ENCODE measurements at regions not wholly inside any gene's neighbourhood (a gene's known extent, or its start where the extent isn't known, plus 50 kb on each side); places are given as distances from the start of the nearest gene placed in this dataset.

GRCh38 chr16:86682219-86682904, 104.0 kb downstream of the FOXL1 start:
- no peak for DNase-seq (ENCODE audit: low read depth in 2 of 2)

DNA sequence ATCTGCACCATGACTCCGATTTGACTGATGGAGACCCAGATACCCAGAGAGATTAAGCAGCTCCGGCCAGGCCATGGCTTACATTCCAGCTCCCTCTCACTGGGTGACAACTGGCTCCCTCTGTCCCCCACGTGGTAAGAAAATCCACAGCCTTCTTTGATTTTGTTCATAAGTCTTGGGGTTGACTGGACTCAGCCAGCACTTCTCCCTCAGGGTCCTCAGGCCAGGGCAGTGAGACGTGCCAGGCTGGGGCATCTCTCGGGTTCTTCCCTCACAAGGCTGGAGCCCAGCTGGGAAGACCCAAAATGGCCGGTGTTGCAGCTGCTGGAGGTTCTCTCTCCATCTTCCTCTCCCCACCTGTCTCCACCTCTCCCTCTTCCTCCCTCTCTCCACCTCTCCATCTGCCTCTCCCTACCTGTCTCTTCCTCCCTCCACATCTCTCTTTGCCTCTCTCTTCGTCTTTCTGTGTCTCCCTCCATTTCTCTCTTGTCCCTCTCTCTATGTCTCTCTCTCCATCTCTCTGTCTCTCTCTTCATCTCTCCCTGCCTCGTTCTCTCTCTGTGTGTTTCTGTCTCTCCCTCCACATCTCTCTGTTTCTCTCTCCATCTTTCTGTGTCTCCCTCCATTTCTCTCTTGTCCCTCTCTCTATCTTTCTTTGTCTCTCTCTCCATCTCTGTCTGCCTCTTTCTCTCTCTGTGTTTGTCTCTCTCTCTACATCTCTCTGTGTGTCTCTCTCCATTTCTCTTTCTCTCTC, 105.3 kb downstream of the FOXL1 start:
- DNase-seq (ENCODE audit: low read depth in 2 of 2) = no peak

GRCh38 chr16:86685076-86685475, 106.7 kb downstream of the FOXL1 start:
- DNase-seq (ENCODE audit: low read depth in 2 of 2) = no peak

DNA sequence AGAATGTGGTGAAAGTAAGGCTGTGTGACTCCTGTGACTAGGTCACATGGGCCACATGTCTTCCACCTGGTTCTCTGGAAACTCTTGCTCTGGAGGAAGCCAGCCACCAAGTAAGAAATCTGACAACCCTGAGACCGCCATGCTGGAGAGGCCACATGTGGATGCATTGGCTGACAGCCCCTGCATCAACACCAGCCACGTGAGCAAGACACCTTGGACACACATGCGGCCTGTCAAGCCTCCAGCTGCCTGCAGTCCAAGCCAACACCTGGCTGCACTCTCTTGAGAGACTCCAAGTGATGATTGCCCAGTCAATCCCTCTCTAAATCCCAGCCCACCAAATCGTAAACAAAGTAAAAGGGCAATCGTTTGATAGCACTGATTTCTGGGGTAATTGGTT, 112.6 kb downstream of the FOXL1 start:
- DNase-seq (ENCODE audit: low read depth in 2 of 2) = no peak

GRCh38 chr16:86692426-86692825, 114.1 kb downstream of the FOXL1 start:
- DNase-seq (ENCODE audit: low read depth in 2 of 2) = no peak

DNA sequence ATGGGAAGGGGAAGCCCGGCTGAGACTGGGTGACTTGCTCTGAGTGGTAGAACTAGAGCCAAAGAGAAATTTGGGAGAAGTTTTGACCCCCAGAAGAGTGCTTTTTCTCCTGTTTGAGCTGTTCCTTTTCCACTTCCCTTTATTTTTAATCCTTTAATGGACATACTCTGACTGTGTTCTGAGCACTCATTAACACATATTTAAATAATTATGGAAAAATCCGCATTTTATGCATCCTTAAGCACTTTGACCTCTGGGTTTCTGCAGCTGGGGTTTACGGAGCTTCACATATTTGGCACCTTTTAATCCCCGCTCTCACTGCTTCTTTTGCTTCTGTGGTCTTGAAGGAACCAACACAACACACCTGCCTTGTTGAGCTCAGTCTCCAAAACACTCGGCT, 114.7 kb downstream of the FOXL1 start:
- no peak for DNase-seq (ENCODE audit: low read depth in 2 of 2)

GRCh38 chr16:86697715-86698114, 119.4 kb downstream of the FOXL1 start:
- peak; percentile 45 to 48 for DNase-seq (ENCODE audit: low read depth in 2 of 2)

- no peak for DNase-seq (ENCODE audit: low read depth in 2 of 2)
Measured at GRCh38 chr16:86700046-86700945, 121.9 kb downstream of the FOXL1 start.

- DNase-seq (ENCODE audit: low read depth in 2 of 2) = no peak
Measured at GRCh38 chr16:86701286-86701975, 123.1 kb downstream of the FOXL1 start.

DNA sequence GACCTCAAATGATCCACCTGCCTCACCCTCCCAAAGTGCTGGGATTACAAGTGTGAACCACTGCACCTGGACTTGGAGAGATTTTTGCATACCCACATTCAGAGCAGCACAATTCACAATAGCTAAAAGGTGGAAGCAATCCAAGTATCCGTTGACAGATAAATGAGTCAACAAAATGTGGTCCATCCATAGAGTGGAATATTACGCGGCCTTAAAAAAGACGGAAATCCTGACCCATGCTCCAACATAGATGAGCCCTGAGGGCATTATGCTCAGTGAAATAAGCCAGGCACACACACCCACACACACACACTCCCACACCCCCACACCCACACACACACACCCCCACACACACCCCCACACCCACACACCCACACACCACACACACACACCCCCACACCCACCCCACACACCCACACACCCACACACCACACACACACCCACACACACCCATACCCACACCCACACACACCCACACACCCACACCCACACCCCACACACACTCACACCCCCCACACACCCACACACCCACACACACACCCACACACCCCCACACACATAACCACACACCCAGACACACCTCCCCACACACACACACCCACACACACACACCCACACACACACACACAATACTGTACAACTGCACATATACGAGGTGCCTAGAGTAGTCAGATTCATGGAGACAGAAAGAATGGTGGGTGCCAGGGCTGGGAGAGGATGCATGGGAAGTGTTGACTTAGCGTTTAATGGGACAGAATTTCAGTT, 124.7 kb downstream of the FOXL1 start:
- no peak for DNase-seq (ENCODE audit: low read depth in 2 of 2)

GRCh38 chr16:86704516-86704915, 126.2 kb downstream of the FOXL1 start:
- no peak for DNase-seq (ENCODE audit: low read depth in 2 of 2)

DNA sequence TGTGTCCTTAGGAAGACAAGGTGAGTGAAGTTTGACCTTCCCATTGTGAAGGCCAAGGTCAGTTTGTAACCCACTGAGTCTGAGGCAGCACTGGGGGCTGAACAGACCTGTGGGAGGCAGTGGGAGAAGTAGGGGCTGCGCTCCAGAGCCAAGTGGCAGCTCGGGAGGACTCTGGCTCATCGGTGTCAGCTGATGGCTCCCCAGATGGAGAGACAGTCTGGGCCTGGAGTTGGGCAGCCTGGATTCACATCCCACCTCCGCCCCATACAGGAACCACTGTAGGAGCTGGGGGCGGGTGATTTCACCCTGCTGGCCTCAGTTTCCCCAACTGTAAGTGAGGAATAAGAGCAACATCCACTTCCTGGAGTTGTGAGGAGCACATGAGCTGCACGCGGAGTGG, 128.4 kb downstream of the FOXL1 start:
- DNase-seq (ENCODE audit: low read depth in 2 of 2) = no peak

DNA sequence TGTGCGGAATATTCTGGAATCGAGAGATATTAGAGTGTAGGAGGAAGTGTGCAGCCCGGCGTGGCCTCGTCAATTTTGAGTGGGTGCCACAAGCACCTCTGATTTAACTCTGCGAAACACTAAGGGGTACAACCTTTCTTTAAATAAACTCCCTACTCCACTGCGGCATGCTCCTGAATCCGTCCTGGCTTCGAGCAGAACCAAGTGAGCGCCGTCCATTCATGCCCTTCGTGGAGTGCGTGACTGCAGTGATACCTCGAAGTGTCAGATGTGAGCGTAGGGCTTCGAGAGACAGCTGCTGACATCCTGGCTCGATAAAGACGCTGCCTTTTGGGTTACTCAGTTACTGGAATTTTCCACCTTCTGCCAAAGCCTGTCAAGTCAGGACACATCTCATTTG, 128.8 kb downstream of the FOXL1 start:
- DNase-seq (ENCODE audit: low read depth in 2 of 2) = no peak

DNA sequence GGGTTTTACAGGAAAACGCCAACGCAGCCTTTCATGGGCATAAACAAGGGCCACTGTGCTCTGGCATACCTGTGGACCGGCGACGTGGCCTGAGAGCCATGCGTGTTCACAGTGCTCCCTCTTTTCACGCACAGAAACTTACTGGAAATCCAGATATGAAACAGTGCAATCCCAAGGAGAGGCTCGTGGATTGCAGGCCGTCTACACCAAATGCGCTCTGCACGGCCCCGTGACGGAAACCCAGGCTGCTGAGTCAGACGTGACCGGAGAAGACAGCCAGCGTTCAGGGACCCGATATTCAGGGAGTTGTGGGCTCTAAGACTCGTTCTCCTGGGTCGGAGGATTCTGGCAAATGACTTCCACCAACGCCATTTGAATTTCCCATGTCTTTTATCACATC, 129.2 kb downstream of the FOXL1 start:
- DNase-seq (ENCODE audit: low read depth in 2 of 2) = no peak

DNA sequence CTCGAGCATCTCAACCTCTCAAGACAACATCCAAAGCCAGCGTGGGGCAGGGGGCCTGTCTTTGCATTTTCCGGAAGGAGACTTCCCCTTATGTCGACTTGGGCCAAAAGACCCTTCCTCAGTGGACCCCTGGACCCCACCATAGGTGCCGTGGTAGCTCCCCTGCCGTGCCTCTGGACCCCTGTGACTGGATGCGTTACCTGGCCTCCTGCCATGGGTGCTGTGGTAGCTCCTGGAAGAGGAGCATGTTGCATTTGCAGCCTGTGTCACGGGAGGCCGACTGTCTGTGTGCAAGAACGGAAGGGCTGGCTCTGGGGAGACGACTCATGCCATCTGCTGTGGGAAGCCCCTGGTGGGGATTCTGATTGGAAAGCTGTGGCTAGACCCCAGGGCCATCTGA, 130.1 kb downstream of the FOXL1 start:
- no peak for DNase-seq (ENCODE audit: low read depth in 2 of 2)

GRCh38 chr16:86709103-86709502, 130.8 kb downstream of the FOXL1 start:
- no peak for DNase-seq (ENCODE audit: low read depth in 2 of 2)

- DNase-seq (ENCODE audit: low read depth in 2 of 2) = no peak
Measured at GRCh38 chr16:86709902-86710601, 131.7 kb downstream of the FOXL1 start.

GRCh38 chr16:86710602-86710950, 132.2 kb downstream of the FOXL1 start:
- DNase-seq (ENCODE audit: low read depth in 2 of 2) = no peak

GRCh38 chr16:86712158-86713009, 134.0 kb downstream of the FOXL1 start:
- DNase-seq (ENCODE audit: low read depth in 2 of 2) = no peak
